HepG2 (cell line): ENCODE measurements at regions not wholly inside any gene's neighbourhood (a gene's known extent, or its start where the extent isn't known, plus 50 kb on each side); places are given as distances from the start of the nearest gene placed in this dataset.

ENCODE experiments used
- ATAC-seq: fragments of 200-7000 bp; cut with Tn5 transposase; 3 replicates; pipeline ENCODE4 v1.9.1; 2020; ENCODE audit warnings: mild to moderate bottlenecking, moderate library complexity
- BruUV-seq: library from RNA; stranded (reverse); fragments of 400-500 nt; replicated peaks from 2 replicates; lab custom pipeline; 2021; lab: Mats Ljungman, UMichigan
- CTCF ChIA-PET: fragments of 300-600 bp; formaldehyde crosslinking; extraction: SDS; loops from one replicate; lab custom pipeline; 2021; ENCODE audit warnings: low total read pairs, inconsistent platforms, low intra/inter-chr PET ratio; lab: Yijun Ruan, JAX
- POLR2A ChIA-PET: fragments of 350-600 bp; sonication (Branson Sonifier 250); formaldehyde crosslinking; loops from one replicate; lab custom pipeline; 2020; ENCODE audit warnings: antibody characterized with exemption, inconsistent platforms; lab: Yijun Ruan, JAX
- DNase-seq: peaks from one replicate; pipeline ENCODE4 v3.0.0-alpha.2; 2015; ENCODE audit warnings: low spot score
- FAIRE-seq: peaks from 3 replicates; lab custom pipeline; 2011; peaks lifted over from hg19 to GRCh38; lab: Jason Lieb, UNC
- H2AFZ ChIP-seq: one replicate; pipeline ENCODE4 v1.6.1; 2011; ENCODE audit warnings: low read length, inconsistent platforms
- H3K27ac ChIP-seq: fragments of 300-600 bp; 3 replicates; pipeline ENCODE4 v1.8.0; 2011; ENCODE audit warnings: mixed run types, mild to moderate bottlenecking, mixed read lengths, low read length, inconsistent platforms; ENCODE audit not compliant: insufficient read depth; ENCODE audit errors: extremely low read length
- H3K27me3 ChIP-seq, 2 experiments: fragments of 200-600 bp in 1 of 2; 2 replicates in 1 of 2; 3 replicates in 1 of 2; pipeline versions ENCODE4 v1.6.0 to v1.8.0; 2011; ENCODE audit warnings: low read length in 2 of 2, mild to moderate bottlenecking in 2 of 2, moderate library complexity in 2 of 2, inconsistent platforms in 1 of 2; ENCODE audit not compliant: insufficient read depth in 2 of 2, control insufficient read depth in 1 of 2
- H3K36me3 ChIP-seq, 2 experiments: fragments of 200-600 bp in 1 of 2; replicated peaks in 1 of 2; 2 replicates in 1 of 2; 3 replicates in 1 of 2; pipeline versions ENCODE4 v1.5.1 to v1.8.0; 2011; ENCODE audit warnings: low read length in 2 of 2, inconsistent platforms in 1 of 2; ENCODE audit not compliant: insufficient read depth in 2 of 2, control insufficient read depth in 1 of 2
- H3K4me1 ChIP-seq: 2 replicates; pipeline ENCODE4 v1.5.1; 2012; ENCODE audit warnings: low read length, inconsistent platforms; ENCODE audit not compliant: insufficient read depth
- H3K4me2 ChIP-seq: 2 replicates; pipeline ENCODE4 v1.6.0; 2011; ENCODE audit warnings: low read depth, low read length, inconsistent platforms
- H3K4me3 ChIP-seq, 3 experiments: fragments of 200-600 bp in 1 of 3; sonication (generic), shearing (Covaris generic) in 1 of 3; replicated peaks in 1 of 3; 2 replicates each; pipeline ENCODE4 v1.5.1; 2011 to 2016; ENCODE audit warnings: low read length in 3 of 3, inconsistent platforms in 2 of 3, low read depth in 2 of 3, mild to moderate bottlenecking in 2 of 3, control low read depth in 1 of 3, mixed read lengths in 1 of 3; ENCODE audit not compliant: insufficient read depth in 1 of 3
- H3K79me2 ChIP-seq: one replicate; pipeline ENCODE4 v1.6.1; 2011; ENCODE audit warnings: low read length, inconsistent platforms; ENCODE audit not compliant: insufficient read depth
- H3K9ac ChIP-seq: 2 replicates; pipeline ENCODE4 v1.6.0; 2011; ENCODE audit warnings: mild to moderate bottlenecking, low read depth, low read length, inconsistent platforms; ENCODE audit not compliant: insufficient read depth
- H3K9me3 ChIP-seq: 2 replicates; pipeline ENCODE4 v1.5.1; 2012; ENCODE audit warnings: mild to moderate bottlenecking, low read length
- H4K20me1 ChIP-seq: 2 replicates; pipeline ENCODE4 v1.6.0; 2011; ENCODE audit warnings: inconsistent platforms, mild to moderate bottlenecking, low read length, moderate library complexity; ENCODE audit not compliant: insufficient read depth
- AGO1 ChIP-seq: fragments of 200-400 bp; formaldehyde crosslinking; IDR thresholded peaks from 2 replicates; pipeline ENCODE4 v1.6.1; 2017; ENCODE audit warnings: mild to moderate bottlenecking, low read depth, low read length, moderate library complexity; ENCODE audit not compliant: poor library complexity, severe bottlenecking
- CBFB ChIP-seq: sonication (generic); formaldehyde crosslinking; IDR thresholded peaks from 2 replicates; pipeline ENCODE4 v1.4.0; 2020; ENCODE audit warnings: missing genetic modification reagents
- CC2D1A ChIP-seq: sonication (generic); formaldehyde crosslinking; IDR thresholded peaks from 2 replicates; pipeline ENCODE4 v1.8.1; 2023; ENCODE audit warnings: mild to moderate bottlenecking, missing genetic modification reagents
- JUN ChIP-seq: sonication (generic); formaldehyde crosslinking; IDR thresholded peaks from 2 replicates; pipeline ENCODE4 v1.4.0; 2020; ENCODE audit warnings: mild to moderate bottlenecking, missing genetic modification reagents
- KLF9 ChIP-seq: IDR thresholded peaks from 2 replicates; pipeline ENCODE4 v1.6.1; 2016; ENCODE audit warnings: low read depth
- MEIS1 ChIP-seq: sonication (generic); formaldehyde crosslinking; IDR thresholded peaks from 2 replicates; pipeline ENCODE4 v1.9.0; 2021; ENCODE audit warnings: mild to moderate bottlenecking, missing genetic modification reagents, moderate library complexity, borderline replicate concordance
- MYC ChIP-seq: sonication (generic); formaldehyde crosslinking; IDR thresholded peaks from 2 replicates; pipeline ENCODE4 v1.9.0; 2021; ENCODE audit warnings: missing genetic modification reagents, borderline replicate concordance
- NKX3-1 ChIP-seq: sonication (generic); formaldehyde crosslinking; IDR thresholded peaks from 2 replicates; pipeline ENCODE4 v1.5.0; 2020; ENCODE audit warnings: missing genetic modification reagents
- SMAD3 ChIP-seq: sonication (generic); formaldehyde crosslinking; IDR thresholded peaks from 2 replicates; pipeline ENCODE4 v1.4.0; 2020; ENCODE audit warnings: missing genetic modification reagents
- SOX13 ChIP-seq, 3 experiments: fragments of 450-650 bp in 1 of 3; sonication (generic) in 1 of 3; formaldehyde crosslinking in 1 of 3; IDR thresholded peaks in 2 of 3; conservative IDR thresholded peaks in 1 of 3; 2 replicates each; pipeline versions ENCODE4 v1.5.0 to v1.6.1; 2016 to 2020; ENCODE audit warnings: antibody characterized with exemption in 1 of 3, mild to moderate bottlenecking in 1 of 3, missing compliant biosample characterization in 1 of 3, missing genetic modification reagents in 1 of 3, moderate library complexity in 1 of 3
- SOX5 ChIP-seq: IDR thresholded peaks from 2 replicates; pipeline ENCODE4 v1.6.1; 2016; ENCODE audit warnings: borderline replicate concordance
- ZKSCAN1 ChIP-seq: fragments of 150-350 bp; IDR thresholded peaks from 2 replicates; pipeline ENCODE4 v1.6.1; 2014; ENCODE audit warnings: low read length
- ZNF335 ChIP-seq: sonication (generic); formaldehyde crosslinking; IDR thresholded peaks from 2 replicates; pipeline ENCODE4 v1.4.0; 2020; ENCODE audit warnings: missing genetic modification reagents
- ZNF460 ChIP-seq: sonication (generic); formaldehyde crosslinking; IDR thresholded peaks from 2 replicates; pipeline ENCODE4 v1.5.1; 2020; ENCODE audit warnings: missing genetic modification reagents, mild to moderate bottlenecking, borderline replicate concordance
- ZNF547 ChIP-seq: sonication (generic); formaldehyde crosslinking; IDR thresholded peaks from 2 replicates; pipeline ENCODE4 v1.5.1; 2020; ENCODE audit warnings: mild to moderate bottlenecking, missing genetic modification reagents
- WGBS: methylation state at CpG from one replicate; pipeline ENCODE4 v1.1.6; 2017; ENCODE audit warnings: low lambda C conversion rate; 5-methylcytosine and 5-hydroxymethylcytosine counted together
- in situ Hi-C: cut with HindIII; loops from 2 replicates; pipeline ENCODE4 v1.10.0; 2017; ENCODE audit warnings: low pct_unique_long_range_greater_than_20kb; ENCODE audit not compliant: extremely low pct_ligation_motif_present
- intact Hi-C: fragments of 100-400 bp; cut with micrococcal nuclease; formaldehyde crosslinking; loops from one replicate; pipeline ENCODE4 v1.10.0; 2022; ENCODE audit not compliant: unreplicated experiment
- TF ChIP-seq, protein P1 (sequence below): fragments of 450-650 bp; IDR thresholded peaks from 2 replicates; pipeline ENCODE4 v1.6.1; 2017
- TF ChIP-seq, protein P2 (sequence below): sonication (generic); formaldehyde crosslinking; IDR thresholded peaks from 2 replicates; pipeline ENCODE4 v1.9.0; 2021; ENCODE audit warnings: missing genetic modification reagents, borderline replicate concordance
- TF ChIP-seq, protein P3 (sequence below): sonication (generic); formaldehyde crosslinking; IDR thresholded peaks from 2 replicates; pipeline ENCODE4 v1.4.0; 2020; ENCODE audit warnings: mild to moderate bottlenecking, missing genetic modification reagents

DNA sequence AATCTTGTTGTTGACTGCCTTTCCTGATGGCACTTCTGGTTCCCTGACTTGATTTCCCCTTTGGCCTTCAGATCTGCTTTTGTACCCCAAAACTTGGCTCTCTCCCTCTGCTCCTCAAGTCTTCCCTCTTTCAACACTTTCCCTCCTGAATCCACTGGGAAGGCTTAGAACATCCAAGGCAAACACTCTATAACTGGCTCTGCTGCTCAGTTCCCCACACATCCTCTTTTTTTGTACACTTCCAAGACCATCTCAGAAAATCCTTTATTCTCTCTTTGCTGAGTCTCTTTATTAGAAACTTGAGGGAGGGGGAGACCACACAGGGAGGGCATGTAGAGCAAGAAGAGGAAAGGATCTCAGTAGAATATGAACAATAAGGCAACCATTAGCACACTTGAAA is 354.1 kb downstream of the KIF16B start (continued):
- TF ChIP-seq MYC (CRISPR knock-in tag) (no peak), ZNF335 (no peak), JUN (CRISPR knock-in tag) (no peak), SMAD3 (CRISPR knock-in tag) (no peak)
- TF ChIP-seq, protein P1, sequence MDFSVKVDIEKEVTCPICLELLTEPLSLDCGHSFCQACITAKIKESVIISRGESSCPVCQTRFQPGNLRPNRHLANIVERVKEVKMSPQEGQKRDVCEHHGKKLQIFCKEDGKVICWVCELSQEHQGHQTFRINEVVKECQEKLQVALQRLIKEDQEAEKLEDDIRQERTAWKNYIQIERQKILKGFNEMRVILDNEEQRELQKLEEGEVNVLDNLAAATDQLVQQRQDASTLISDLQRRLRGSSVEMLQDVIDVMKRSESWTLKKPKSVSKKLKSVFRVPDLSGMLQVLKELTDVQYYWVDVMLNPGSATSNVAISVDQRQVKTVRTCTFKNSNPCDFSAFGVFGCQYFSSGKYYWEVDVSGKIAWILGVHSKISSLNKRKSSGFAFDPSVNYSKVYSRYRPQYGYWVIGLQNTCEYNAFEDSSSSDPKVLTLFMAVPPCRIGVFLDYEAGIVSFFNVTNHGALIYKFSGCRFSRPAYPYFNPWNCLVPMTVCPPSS = no peak

DNA sequence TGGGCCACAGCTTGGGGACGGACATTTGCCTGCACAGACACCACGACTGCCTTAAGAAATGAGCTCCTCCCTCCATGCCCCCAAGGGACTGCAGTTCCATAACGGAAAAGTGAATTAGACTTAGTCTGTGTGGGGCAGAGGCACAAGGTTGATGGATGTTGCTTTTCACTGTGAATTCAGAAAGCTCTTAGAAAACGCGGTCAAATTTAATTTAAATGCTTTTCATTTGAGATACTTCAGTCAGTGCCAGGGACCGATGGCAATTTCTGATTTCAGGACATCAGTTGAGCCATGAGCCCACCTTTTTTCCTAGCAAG is 356.4 kb downstream of the KIF16B start:
- BruUV-seq = no TSS peak
- Histone ChIP-seq H3K9ac (no peak overlapping the region), H2AFZ (no peak overlapping the region), H3K4me2 (no peak overlapping the region), H3K9me3 (peaks cover 5% of the 10 kb centered on the region; the same call in 1 of the 2 replicates), H4K20me1 (no peaks in the 10 kb centered on the region), H3K27ac (no peak overlapping the region), H3K79me2 (no peaks in the 10 kb centered on the region), H3K4me1 (no peaks in the 10 kb centered on the region), H3K4me3 (no peak overlapping the region), H3K36me3 (no peaks in the 10 kb centered on the region), H3K27me3 (no peaks in the 10 kb centered on the region)
- ATAC-seq (no peak), DNase-seq (no peak), FAIRE-seq (no peak)
- ChIA-PET CTCF (no interaction called here), POLR2A (no interaction called here)
- in situ Hi-C loops = no loop called here
- no peak for TF ChIP-seq CBFB (CRISPR knock-in tag)
- no peak for TF ChIP-seq ZKSCAN1
- TF ChIP-seq CC2D1A (CRISPR knock-in tag) = no peak
- no peak for TF ChIP-seq SOX5
- TF ChIP-seq, protein P2, sequence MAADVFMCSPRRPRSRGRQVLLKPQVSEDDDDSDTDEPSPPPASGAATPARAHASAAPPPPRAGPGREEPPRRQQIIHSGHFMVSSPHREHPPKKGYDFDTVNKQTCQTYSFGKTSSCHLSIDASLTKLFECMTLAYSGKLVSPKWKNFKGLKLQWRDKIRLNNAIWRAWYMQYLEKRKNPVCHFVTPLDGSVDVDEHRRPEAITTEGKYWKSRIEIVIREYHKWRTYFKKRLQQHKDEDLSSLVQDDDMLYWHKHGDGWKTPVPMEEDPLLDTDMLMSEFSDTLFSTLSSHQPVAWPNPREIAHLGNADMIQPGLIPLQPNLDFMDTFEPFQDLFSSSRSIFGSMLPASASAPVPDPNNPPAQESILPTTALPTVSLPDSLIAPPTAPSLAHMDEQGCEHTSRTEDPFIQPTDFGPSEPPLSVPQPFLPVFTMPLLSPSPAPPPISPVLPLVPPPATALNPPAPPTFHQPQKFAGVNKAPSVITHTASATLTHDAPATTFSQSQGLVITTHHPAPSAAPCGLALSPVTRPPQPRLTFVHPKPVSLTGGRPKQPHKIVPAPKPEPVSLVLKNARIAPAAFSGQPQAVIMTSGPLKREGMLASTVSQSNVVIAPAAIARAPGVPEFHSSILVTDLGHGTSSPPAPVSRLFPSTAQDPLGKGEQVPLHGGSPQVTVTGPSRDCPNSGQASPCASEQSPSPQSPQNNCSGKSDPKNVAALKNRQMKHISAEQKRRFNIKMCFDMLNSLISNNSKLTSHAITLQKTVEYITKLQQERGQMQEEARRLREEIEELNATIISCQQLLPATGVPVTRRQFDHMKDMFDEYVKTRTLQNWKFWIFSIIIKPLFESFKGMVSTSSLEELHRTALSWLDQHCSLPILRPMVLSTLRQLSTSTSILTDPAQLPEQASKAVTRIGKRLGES (CRISPR knock-in tag) = no peak
- TF ChIP-seq, protein P3, sequence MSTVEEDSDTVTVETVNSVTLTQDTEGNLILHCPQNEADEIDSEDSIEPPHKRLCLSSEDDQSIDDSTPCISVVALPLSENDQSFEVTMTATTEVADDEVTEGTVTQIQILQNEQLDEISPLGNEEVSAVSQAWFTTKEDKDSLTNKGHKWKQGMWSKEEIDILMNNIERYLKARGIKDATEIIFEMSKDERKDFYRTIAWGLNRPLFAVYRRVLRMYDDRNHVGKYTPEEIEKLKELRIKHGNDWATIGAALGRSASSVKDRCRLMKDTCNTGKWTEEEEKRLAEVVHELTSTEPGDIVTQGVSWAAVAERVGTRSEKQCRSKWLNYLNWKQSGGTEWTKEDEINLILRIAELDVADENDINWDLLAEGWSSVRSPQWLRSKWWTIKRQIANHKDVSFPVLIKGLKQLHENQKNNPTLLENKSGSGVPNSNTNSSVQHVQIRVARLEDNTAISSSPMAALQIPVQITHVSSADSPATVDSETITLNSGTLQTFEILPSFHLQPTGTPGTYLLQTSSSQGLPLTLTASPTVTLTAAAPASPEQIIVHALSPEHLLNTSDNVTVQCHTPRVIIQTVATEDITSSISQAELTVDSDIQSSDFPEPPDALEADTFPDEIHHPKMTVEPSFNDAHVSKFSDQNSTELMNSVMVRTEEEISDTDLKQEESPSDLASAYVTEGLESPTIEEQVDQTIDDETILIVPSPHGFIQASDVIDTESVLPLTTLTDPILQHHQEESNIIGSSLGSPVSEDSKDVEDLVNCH (CRISPR knock-in tag) = no peak
- no peak for TF ChIP-seq MEIS1
- TF ChIP-seq AGO1 = no peak
- no peak for TF ChIP-seq NKX3-1 (CRISPR knock-in tag)
- TF ChIP-seq ZNF547 (CRISPR knock-in tag) = no peak
- no peak for TF ChIP-seq ZNF460 (CRISPR knock-in tag)
- no peak for TF ChIP-seq KLF9 (CRISPR knock-in tag)
- TF ChIP-seq SOX13 (IDR thresholded peaks at IDR 0.05) = no peak
- no peak for TF ChIP-seq SOX13 (CRISPR knock-in tag; conservative IDR thresholded peaks at IDR 0.05 in 1 of 2, IDR thresholded peaks at IDR 0.05 in 1 of 2)
- intact Hi-C loops = no loop called here
- WGBS = 51% methylated on average over 6 of the region's 6 CpGs
